Lower leg skin (tissue), 3 donors: ENCODE measurements at regions not wholly inside any gene's neighbourhood (a gene's known extent, or its start where the extent isn't known, plus 50 kb on each side); places are given as distances from the start of the nearest gene placed in this dataset.

Experiments used
- POLR2A ChIP-seq, 2 donors: fragments of 450-650 bp; IDR thresholded peaks; one replicate each; pipeline ENCODE4 v1.6.1; 2016 to 2017; ENCODE audit warnings: antibody characterized with exemption in 2 of 2, mild to moderate bottlenecking in 1 of 2, moderate library complexity in 1 of 2
- TF ChIP-seq, protein P1 (sequence below), 3 donors: fragments of 450-650 bp; IDR thresholded peaks; one replicate each; pipeline ENCODE4 v1.5.1; 2016; ENCODE audit warnings: antibody characterized with exemption in 3 of 3, mild to moderate bottlenecking in 3 of 3, moderate library complexity in 2 of 3

GRCh38 chr14:62087191-62087590 lies 325.0 kb downstream of the SNAPC1 start:
- no peak for TF ChIP-seq POLR2A (IDR thresholded peaks at IDR 0.05)
- TF ChIP-seq, protein P1, sequence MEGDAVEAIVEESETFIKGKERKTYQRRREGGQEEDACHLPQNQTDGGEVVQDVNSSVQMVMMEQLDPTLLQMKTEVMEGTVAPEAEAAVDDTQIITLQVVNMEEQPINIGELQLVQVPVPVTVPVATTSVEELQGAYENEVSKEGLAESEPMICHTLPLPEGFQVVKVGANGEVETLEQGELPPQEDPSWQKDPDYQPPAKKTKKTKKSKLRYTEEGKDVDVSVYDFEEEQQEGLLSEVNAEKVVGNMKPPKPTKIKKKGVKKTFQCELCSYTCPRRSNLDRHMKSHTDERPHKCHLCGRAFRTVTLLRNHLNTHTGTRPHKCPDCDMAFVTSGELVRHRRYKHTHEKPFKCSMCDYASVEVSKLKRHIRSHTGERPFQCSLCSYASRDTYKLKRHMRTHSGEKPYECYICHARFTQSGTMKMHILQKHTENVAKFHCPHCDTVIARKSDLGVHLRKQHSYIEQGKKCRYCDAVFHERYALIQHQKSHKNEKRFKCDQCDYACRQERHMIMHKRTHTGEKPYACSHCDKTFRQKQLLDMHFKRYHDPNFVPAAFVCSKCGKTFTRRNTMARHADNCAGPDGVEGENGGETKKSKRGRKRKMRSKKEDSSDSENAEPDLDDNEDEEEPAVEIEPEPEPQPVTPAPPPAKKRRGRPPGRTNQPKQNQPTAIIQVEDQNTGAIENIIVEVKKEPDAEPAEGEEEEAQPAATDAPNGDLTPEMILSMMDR (IDR thresholded peaks at IDR 0.05) = no peak
